KG1 (cell line): ENCODE measurements at regions not wholly inside any gene's neighbourhood (a gene's known extent, or its start where the extent isn't known, plus 50 kb on each side); places are given as distances from the start of the nearest gene placed in this dataset.

Experiments used
- DNase-seq: peaks from one replicate; lab custom pipeline; 2025; lab: John Stamatoyannopoulos, UW

- DNase-seq, result no peak
Measured at GRCh38 chr16:65956100-65956499, 410.4 kb upstream of the CDH5 start.

- DNase-seq, result no peak
Measured at GRCh38 chr16:65954446-65954845, 412.0 kb upstream of the CDH5 start.

GRCh38 chr16:65950211-65950610, 416.3 kb upstream of the CDH5 start:
- DNase-seq, result no peak

- no peak for DNase-seq
Measured at GRCh38 chr16:65948361-65948760, 418.1 kb upstream of the CDH5 start.

GRCh38 chr16:65947951-65948350, 418.5 kb upstream of the CDH5 start:
- no peak for DNase-seq

- no peak for DNase-seq
Measured at GRCh38 chr16:65945493-65945892, 421.0 kb upstream of the CDH5 start.

GRCh38 chr16:65944361-65944760, 422.1 kb upstream of the CDH5 start:
- DNase-seq, result no peak

GRCh38 chr16:65940711-65941110, 425.8 kb upstream of the CDH5 start:
- DNase-seq, result no peak

GRCh38 chr16:65938083-65938482, 428.4 kb upstream of the CDH5 start:
- no peak for DNase-seq

- DNase-seq, result no peak
Measured at GRCh38 chr16:65937455-65937854, 429.0 kb upstream of the CDH5 start.

GRCh38 chr16:65936096-65936495, 430.4 kb upstream of the CDH5 start:
- no peak for DNase-seq

- DNase-seq, result no peak
Measured at GRCh38 chr16:65934443-65934842, 432.0 kb upstream of the CDH5 start.

- no peak for DNase-seq
Measured at GRCh38 chr16:65933703-65934102, 432.8 kb upstream of the CDH5 start.

- DNase-seq, result no peak
Measured at GRCh38 chr16:65932350-65933072, 434.0 kb upstream of the CDH5 start.

GRCh38 chr16:65922923-65923322, 443.6 kb upstream of the CDH5 start:
- no peak for DNase-seq

- DNase-seq, result no peak
Measured at GRCh38 chr16:65919986-65920376, 446.5 kb upstream of the CDH5 start.

GRCh38 chr16:65919145-65919985, 447.1 kb upstream of the CDH5 start:
- no peak for DNase-seq

- DNase-seq, result no peak
Measured at GRCh38 chr16:65917466-65917865, 449.0 kb upstream of the CDH5 start.

GRCh38 chr16:65916995-65917394, 449.5 kb upstream of the CDH5 start:
- no peak for DNase-seq

GRCh38 chr16:65910291-65910690, 456.2 kb upstream of the CDH5 start:
- no peak for DNase-seq

- no peak for DNase-seq
Measured at GRCh38 chr16:65909310-65910050, 457.0 kb upstream of the CDH5 start.

GRCh38 chr16:65908568-65908967, 457.9 kb upstream of the CDH5 start:
- no peak for DNase-seq

GRCh38 chr16:65905331-65905730, 461.2 kb upstream of the CDH5 start:
- DNase-seq, result no peak
